ENCODE measurements at regions not wholly inside any gene's neighbourhood (a gene's known extent, or its start where the extent isn't known, plus 50 kb on each side); places are given as distances from the start of the nearest gene placed in this dataset.

DNA sequence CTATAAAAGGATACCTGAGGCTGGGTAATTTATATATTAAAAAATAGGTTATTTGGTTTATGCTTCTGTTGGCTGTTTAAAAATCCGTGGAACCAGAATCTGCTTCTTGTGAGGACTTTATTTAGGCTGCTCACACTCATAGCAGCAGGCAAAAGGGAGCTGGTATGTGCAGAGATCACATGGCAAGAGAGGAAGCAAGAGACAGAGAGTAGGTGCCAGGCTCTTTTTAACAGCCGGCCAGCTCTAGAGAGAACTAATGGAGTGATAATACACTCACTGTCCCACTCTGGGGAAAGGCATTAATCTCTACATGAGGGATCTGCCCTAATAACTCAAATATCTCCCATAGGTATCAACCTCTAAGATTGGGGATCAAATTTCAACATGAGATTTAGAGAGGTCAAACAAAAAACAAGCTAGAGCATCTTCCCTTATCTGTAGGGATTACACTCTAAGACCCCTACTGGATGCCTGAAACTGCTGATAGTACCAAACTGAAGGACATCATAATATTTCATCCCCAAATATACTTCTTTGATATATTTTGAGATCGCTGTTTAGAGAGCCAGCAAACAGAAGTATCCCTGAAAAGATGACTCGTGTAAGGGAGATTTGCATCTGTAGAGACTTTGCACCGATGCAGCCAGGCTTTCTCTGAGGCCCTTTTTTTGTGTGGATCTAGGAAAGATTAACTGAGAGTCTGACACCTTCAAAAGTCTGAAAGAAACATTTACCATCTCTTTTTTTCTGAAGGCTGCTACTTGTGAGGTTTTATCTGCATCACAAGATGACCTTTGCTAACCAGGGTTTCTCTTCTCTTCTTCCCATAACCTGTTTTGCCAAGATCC, 717.0 kb upstream of the MBL2 start:
- TF ChIP-seq, protein P1, sequence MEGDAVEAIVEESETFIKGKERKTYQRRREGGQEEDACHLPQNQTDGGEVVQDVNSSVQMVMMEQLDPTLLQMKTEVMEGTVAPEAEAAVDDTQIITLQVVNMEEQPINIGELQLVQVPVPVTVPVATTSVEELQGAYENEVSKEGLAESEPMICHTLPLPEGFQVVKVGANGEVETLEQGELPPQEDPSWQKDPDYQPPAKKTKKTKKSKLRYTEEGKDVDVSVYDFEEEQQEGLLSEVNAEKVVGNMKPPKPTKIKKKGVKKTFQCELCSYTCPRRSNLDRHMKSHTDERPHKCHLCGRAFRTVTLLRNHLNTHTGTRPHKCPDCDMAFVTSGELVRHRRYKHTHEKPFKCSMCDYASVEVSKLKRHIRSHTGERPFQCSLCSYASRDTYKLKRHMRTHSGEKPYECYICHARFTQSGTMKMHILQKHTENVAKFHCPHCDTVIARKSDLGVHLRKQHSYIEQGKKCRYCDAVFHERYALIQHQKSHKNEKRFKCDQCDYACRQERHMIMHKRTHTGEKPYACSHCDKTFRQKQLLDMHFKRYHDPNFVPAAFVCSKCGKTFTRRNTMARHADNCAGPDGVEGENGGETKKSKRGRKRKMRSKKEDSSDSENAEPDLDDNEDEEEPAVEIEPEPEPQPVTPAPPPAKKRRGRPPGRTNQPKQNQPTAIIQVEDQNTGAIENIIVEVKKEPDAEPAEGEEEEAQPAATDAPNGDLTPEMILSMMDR (IDR thresholded peaks at IDR 0.05) = no peak
- TF ChIP-seq POLR2A (IDR thresholded peaks at IDR 0.05) = no peak

All from thyroid gland (tissue), 4 donors.